Peyer's patch (tissue), 4 donors: ENCODE measurements at regions not wholly inside any gene's neighbourhood (a gene's known extent, or its start where the extent isn't known, plus 50 kb on each side); places are given as distances from the start of the nearest gene placed in this dataset.
A peak's percentile ranks its signal among the peaks of the same experiment; 100 is the strongest.

ENCODE experiments used
- DNase-seq, 3 donors: peaks; one replicate each; pipeline ENCODE4 v3.0.0-alpha.2; 2017 to 2019
- H3K27ac ChIP-seq, 4 donors: fragments of 200-600 bp; sonication (generic); one replicate each; pipeline ENCODE4 v1.5.1; 2016 to 2019
- H3K27me3 ChIP-seq, 2 donors: fragments of 200-600 bp; sonication (generic); one replicate each; pipeline ENCODE4 v1.5.1; 2019
- H3K36me3 ChIP-seq, 3 donors: fragments of 200-600 bp; sonication (generic); one replicate each; pipeline ENCODE4 v1.5.1; 2016 to 2019
- H3K4me1 ChIP-seq, 4 donors: fragments of 200-600 bp; sonication (generic); one replicate each; pipeline ENCODE4 v1.5.1; 2016 to 2019
- H3K4me3 ChIP-seq, 4 donors: fragments of 200-600 bp; sonication (generic); 1 replicate in 3 of 4; 2 replicates in 1 of 4; pipeline ENCODE4 v1.5.1; 2016 to 2019; ENCODE audit warnings: mild to moderate bottlenecking in 1 of 4
- H3K9me3 ChIP-seq, 4 donors: fragments of 200-600 bp; sonication (generic); one replicate each; pipeline ENCODE4 v1.5.1; 2016 to 2019; ENCODE audit warnings: mild to moderate bottlenecking in 1 of 4
- CTCF ChIP-seq, 6 experiments: fragments of 450-650 bp in 4 of 6; fragments of 200-600 bp in 2 of 6; sonication (generic) in 1 of 6; IDR thresholded peaks; one replicate each; pipeline ENCODE4 v1.5.1; 2017 to 2019; ENCODE audit warnings: antibody characterized with exemption in 6 of 6, mild to moderate bottlenecking in 3 of 6, moderate library complexity in 1 of 6
- POLR2A ChIP-seq, 2 donors: fragments of 450-650 bp; IDR thresholded peaks; one replicate each; pipeline ENCODE4 v1.5.1; 2017; ENCODE audit warnings: antibody characterized with exemption in 2 of 2, mild to moderate bottlenecking in 2 of 2, moderate library complexity in 2 of 2

DNA sequence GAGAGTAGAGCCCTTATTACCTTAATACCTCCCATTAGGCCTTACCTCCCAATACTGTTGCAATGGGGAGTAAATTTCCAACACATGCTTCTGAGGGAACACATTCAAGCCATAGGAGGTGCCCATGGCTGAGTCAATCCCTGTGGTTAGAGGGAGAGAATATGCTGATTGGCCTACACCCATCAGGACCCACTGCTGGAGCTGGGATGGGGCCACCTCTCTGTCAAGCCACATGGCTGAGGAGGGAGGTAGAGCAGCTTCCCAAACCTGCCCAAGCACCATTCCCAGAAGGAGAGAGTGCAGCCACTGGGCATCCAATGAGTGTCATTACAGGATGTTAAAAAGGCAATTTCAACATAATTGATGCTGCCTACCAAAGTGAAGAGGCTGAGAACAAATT is 228.1 kb downstream of the C1orf94 start:
- H3K27ac ChIP-seq = no peak overlapping the region
- no peak overlapping the region for H3K4me3 ChIP-seq
- H3K9me3 ChIP-seq = no peaks in the 10 kb centered on the region
- peaks cover 0 to 15% (median 2%) of the 10 kb centered on the region in 4 donors for H3K4me1 ChIP-seq
- TF ChIP-seq POLR2A (IDR thresholded peaks at IDR 0.05) = no peak
- no peak for TF ChIP-seq CTCF (IDR thresholded peaks at IDR 0.05)
- no peaks in the 10 kb centered on the region for H3K27me3 ChIP-seq
- H3K36me3 ChIP-seq = no peaks in the 10 kb centered on the region
- DNase-seq = no peak

DNA sequence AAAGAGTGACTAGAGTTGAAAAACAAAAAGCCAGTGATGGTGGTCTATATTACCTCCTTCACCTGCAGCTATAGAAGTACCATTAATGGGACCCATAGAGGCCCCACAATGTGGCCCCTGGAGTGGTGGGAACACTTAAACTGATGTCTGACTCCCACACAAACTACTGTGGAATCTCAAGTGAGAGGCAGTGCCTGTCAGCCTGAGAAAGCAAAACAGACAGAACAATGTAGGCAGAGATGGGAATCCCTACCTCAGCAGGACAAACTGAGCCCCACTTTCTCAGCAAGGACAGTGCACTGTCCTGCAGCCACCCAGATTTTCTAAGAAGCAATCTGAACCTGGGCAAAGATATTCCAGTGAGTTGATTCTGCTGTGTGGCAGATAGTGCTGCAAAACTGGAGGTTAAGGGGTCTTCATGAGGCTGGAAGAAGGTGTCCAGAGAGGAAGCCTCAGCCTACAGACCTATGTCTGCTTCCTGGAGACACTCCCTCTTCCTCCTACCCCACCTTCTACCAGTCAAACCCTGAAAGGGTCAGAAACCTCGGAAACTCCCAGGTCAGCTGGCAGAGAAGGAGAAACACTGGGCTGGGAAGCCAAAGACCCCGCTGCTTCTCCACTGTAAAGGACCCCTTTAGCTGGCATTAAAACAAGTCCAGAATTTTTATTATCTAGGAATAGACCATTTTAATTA is 228.7 kb downstream of the C1orf94 start:
- DNase-seq = no peak
- no peaks in the 10 kb centered on the region for H3K9me3 ChIP-seq
- no peak overlapping the region for H3K4me3 ChIP-seq
- no peak for TF ChIP-seq POLR2A (IDR thresholded peaks at IDR 0.05)
- no peak for TF ChIP-seq CTCF (IDR thresholded peaks at IDR 0.05)
- H3K36me3 ChIP-seq = no peaks in the 10 kb centered on the region
- H3K27ac ChIP-seq = no peak overlapping the region
- H3K27me3 ChIP-seq = no peaks in the 10 kb centered on the region
- H3K4me1 ChIP-seq = peaks cover 0 to 15% (median 2%) of the 10 kb centered on the region in 4 donors

- Histone ChIP-seq H3K4me3 (no peak overlapping the region), H3K4me1 (peaks cover 0 to 15% (median 2%) of the 10 kb centered on the region in 4 donors), H3K27ac (peak overlapping the region in 2 of 4 donors; percentile 50 to 68), H3K27me3 (no peaks in the 10 kb centered on the region), H3K9me3 (no peaks in the 10 kb centered on the region), H3K36me3 (no peaks in the 10 kb centered on the region)
- no peak for DNase-seq
- no peak for TF ChIP-seq POLR2A (IDR thresholded peaks at IDR 0.05)
- TF ChIP-seq CTCF (IDR thresholded peaks at IDR 0.05) = no peak
Measured at GRCh38 chr1:34406377-34406776, 229.7 kb downstream of the C1orf94 start.

GRCh38 chr1:34406833-34407539 is 230.3 kb downstream of the C1orf94 start:
- H3K4me1 ChIP-seq = peaks cover 0 to 15% (median 2%) of the 10 kb centered on the region in 4 donors
- no peaks in the 10 kb centered on the region for H3K36me3 ChIP-seq
- H3K27me3 ChIP-seq = no peaks in the 10 kb centered on the region
- no peak for TF ChIP-seq CTCF (IDR thresholded peaks at IDR 0.05)
- no peak for TF ChIP-seq POLR2A (IDR thresholded peaks at IDR 0.05)
- no peak for DNase-seq
- H3K27ac ChIP-seq = peak overlapping the region in 2 of 4 donors; percentile 50 to 68
- H3K4me3 ChIP-seq = no peak overlapping the region
- H3K9me3 ChIP-seq = no peaks in the 10 kb centered on the region

DNA sequence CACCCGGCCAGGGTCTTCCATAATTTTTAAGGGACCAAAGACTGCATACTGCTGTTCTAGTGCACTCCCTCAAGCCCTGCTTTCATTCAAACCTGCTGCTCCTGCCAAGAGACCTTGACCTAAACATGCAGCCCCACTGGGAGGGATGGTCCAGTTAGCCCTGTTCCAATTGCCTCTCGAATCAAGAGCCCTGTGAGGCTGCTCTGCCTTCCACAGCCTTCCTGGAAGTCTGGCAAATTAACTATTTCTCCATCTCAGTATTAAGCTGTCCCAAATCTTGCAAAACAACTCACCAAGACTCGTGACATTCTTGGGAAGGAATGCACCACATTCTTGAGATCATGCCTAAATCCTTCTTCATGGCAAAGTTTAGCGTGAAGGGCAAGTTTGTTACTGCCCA is 231.3 kb downstream of the C1orf94 start:
- no peaks in the 10 kb centered on the region for H3K36me3 ChIP-seq
- peaks cover 0 to 15% (median 2%) of the 10 kb centered on the region in 4 donors for H3K4me1 ChIP-seq
- no peak for TF ChIP-seq POLR2A (IDR thresholded peaks at IDR 0.05)
- TF ChIP-seq CTCF (IDR thresholded peaks at IDR 0.05) = no peak
- H3K4me3 ChIP-seq = no peak overlapping the region
- H3K9me3 ChIP-seq = no peaks in the 10 kb centered on the region
- no peak for DNase-seq
- no peak overlapping the region for H3K27ac ChIP-seq
- no peaks in the 10 kb centered on the region for H3K27me3 ChIP-seq
